ENCODE measurements at regions not wholly inside any gene's neighbourhood (a gene's known extent, or its start where the extent isn't known, plus 50 kb on each side); places are given as distances from the start of the nearest gene placed in this dataset.

DNA sequence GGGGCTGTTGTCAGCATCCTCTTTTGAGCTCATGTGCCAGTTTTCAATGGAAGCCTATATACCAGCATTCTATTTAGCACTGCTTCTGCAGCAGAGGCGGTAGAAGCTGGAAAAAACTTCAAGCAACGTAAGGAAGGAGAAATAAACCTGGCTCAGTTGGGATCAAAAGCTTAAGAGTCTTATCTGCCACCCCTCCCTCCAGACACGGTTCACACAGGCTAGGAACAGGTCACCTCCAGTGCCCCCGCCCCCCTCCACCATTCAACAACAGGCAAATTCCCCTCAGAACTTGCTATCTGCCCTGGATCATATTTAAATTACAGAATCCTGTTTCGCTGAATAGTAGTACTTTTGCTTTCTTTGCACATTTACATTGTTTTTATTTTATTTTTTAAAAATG, 384.8 kb upstream of the PKDCC start:
- no peak for ATAC-seq
- no peaks in the 10 kb centered on the region for H3K9me3 ChIP-seq
- H3K27ac ChIP-seq, result no peak overlapping the region
- no peaks in the 10 kb centered on the region for H3K36me3 ChIP-seq
- no peaks in the 10 kb centered on the region for H3K27me3 ChIP-seq
- 58% methylated on average over 4 of the region's 5 CpGs for WGBS (ENCODE audit: insufficient coverage, low coverage, low lambda C conversion rate, missing lambda C conversion rate)
- no peaks in the 10 kb centered on the region for H3K4me1 ChIP-seq
- no peak overlapping the region for H3K4me3 ChIP-seq
- DNase-seq, result no peak
- TF ChIP-seq, protein P1, sequence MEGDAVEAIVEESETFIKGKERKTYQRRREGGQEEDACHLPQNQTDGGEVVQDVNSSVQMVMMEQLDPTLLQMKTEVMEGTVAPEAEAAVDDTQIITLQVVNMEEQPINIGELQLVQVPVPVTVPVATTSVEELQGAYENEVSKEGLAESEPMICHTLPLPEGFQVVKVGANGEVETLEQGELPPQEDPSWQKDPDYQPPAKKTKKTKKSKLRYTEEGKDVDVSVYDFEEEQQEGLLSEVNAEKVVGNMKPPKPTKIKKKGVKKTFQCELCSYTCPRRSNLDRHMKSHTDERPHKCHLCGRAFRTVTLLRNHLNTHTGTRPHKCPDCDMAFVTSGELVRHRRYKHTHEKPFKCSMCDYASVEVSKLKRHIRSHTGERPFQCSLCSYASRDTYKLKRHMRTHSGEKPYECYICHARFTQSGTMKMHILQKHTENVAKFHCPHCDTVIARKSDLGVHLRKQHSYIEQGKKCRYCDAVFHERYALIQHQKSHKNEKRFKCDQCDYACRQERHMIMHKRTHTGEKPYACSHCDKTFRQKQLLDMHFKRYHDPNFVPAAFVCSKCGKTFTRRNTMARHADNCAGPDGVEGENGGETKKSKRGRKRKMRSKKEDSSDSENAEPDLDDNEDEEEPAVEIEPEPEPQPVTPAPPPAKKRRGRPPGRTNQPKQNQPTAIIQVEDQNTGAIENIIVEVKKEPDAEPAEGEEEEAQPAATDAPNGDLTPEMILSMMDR (IDR thresholded peaks at IDR 0.05), result no peak
- no peak for TF ChIP-seq POLR2A (IDR thresholded peaks at IDR 0.05)
- intact Hi-C loops (cut with DNase I), result no loop called here

DNA sequence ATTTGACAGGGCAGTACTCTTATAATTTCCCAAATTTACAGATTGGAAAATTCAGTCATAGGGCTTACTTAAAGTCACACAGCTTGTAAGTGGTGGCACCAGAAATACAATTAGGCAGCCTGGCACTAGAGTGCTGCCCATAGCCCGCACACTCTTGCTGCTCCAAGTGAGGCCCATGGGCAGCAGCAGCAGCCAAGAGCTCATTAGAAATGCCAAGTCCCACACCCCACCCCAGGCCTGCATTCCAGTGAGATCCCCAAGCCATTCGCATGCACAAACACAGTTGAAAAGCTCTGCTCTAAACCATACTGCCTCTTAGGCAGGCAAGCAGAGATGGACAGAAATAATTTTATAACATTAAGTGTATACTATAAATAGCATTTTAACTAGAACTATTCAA, 379.3 kb upstream of the PKDCC start:
- no peaks in the 10 kb centered on the region for H3K4me1 ChIP-seq
- no peaks in the 10 kb centered on the region for H3K36me3 ChIP-seq
- no peak overlapping the region for H3K27ac ChIP-seq
- intact Hi-C loops (cut with DNase I), result no loop called here
- no peak overlapping the region for H3K4me3 ChIP-seq
- no peaks in the 10 kb centered on the region for H3K9me3 ChIP-seq
- ATAC-seq (no peak), DNase-seq (no peak)
- 84% methylated on average over 2 of the region's 2 CpGs for WGBS (ENCODE audit: insufficient coverage, low coverage, low lambda C conversion rate, missing lambda C conversion rate)
- H3K27me3 ChIP-seq, result no peaks in the 10 kb centered on the region
- no peak for TF ChIP-seq POLR2A (IDR thresholded peaks at IDR 0.05)
- TF ChIP-seq, protein P1 (IDR thresholded peaks at IDR 0.05), result no peak

GRCh38 chr2:41678639-41679038, 369.2 kb upstream of the PKDCC start:
- Histone ChIP-seq H3K27ac (no peak overlapping the region), H3K4me3 (no peak overlapping the region), H3K36me3 (no peaks in the 10 kb centered on the region), H3K9me3 (no peaks in the 10 kb centered on the region), H3K4me1 (no peaks in the 10 kb centered on the region), H3K27me3 (no peaks in the 10 kb centered on the region)
- TF ChIP-seq, protein P1 (IDR thresholded peaks at IDR 0.05), result no peak
- no peak for TF ChIP-seq POLR2A (IDR thresholded peaks at IDR 0.05)
- ATAC-seq (no peak), DNase-seq (no peak)
- intact Hi-C loops (cut with DNase I), result no loop called here
- 65% methylated on average over 7 of the region's 7 CpGs for WGBS (ENCODE audit: insufficient coverage, low coverage, low lambda C conversion rate, missing lambda C conversion rate)

- no peaks in the 10 kb centered on the region for H3K4me1 ChIP-seq
- no peaks in the 10 kb centered on the region for H3K27me3 ChIP-seq
- 88% methylated on average over 2 of the region's 2 CpGs for WGBS (ENCODE audit: insufficient coverage, low coverage, low lambda C conversion rate, missing lambda C conversion rate)
- DNase-seq (no peak), ATAC-seq (no peak)
- H3K36me3 ChIP-seq, result no peaks in the 10 kb centered on the region
- H3K4me3 ChIP-seq, result no peak overlapping the region
- no peak overlapping the region for H3K27ac ChIP-seq
- TF ChIP-seq, protein P1 (IDR thresholded peaks at IDR 0.05), result no peak
- no peak for TF ChIP-seq POLR2A (IDR thresholded peaks at IDR 0.05)
- intact Hi-C loops (cut with DNase I), result no loop called here
- H3K9me3 ChIP-seq, result no peaks in the 10 kb centered on the region
These were observed 361.7 kb upstream of the PKDCC start for GRCh38 chr2:41686156-41686555.

- Histone ChIP-seq H3K4me1 (no peaks in the 10 kb centered on the region), H3K36me3 (no peaks in the 10 kb centered on the region), H3K27me3 (no peaks in the 10 kb centered on the region), H3K4me3 (no peak overlapping the region), H3K27ac (no peak overlapping the region), H3K9me3 (no peaks in the 10 kb centered on the region)
- 25% methylated on average over 1 of the region's 1 CpG for WGBS (ENCODE audit: insufficient coverage, low coverage, low lambda C conversion rate, missing lambda C conversion rate)
- ATAC-seq (peak in 2 of 4 donors; percentile 30 to 46), DNase-seq (no peak)
- intact Hi-C loops (cut with DNase I), result no loop called here
- TF ChIP-seq, protein P1 (IDR thresholded peaks at IDR 0.05), result no peak
- TF ChIP-seq POLR2A (IDR thresholded peaks at IDR 0.05), result no peak
These were observed 356.3 kb upstream of the PKDCC start for GRCh38 chr2:41691561-41691960.
